SK-N-SH treated with all-trans-retinoic acid at 6 μM for 48 hours (cell line): ENCODE measurements at regions not wholly inside any gene's neighbourhood (a gene's known extent, or its start where the extent isn't known, plus 50 kb on each side); places are given as distances from the start of the nearest gene placed in this dataset.

Experiments used
- ATAC-seq: fragments of 200-7000 bp; cut with Tn5 transposase; 3 replicates; pipeline ENCODE4 v1.9.1; 2020; ENCODE audit warnings: mild to moderate bottlenecking, moderate library complexity
- ARNTL ChIP-seq: fragments of 450-650 bp; formaldehyde crosslinking; IDR thresholded peaks from 2 replicates; pipeline ENCODE4 v1.5.0; 2020; ENCODE audit warnings: low read depth, mild to moderate bottlenecking, moderate library complexity, borderline replicate concordance
- BACH2 ChIP-seq: fragments of 250-450 bp; sonication (Bioruptor Pico); IDR thresholded peaks from 2 replicates; pipeline ENCODE4 v1.9.0; 2021; ENCODE audit warnings: mild to moderate bottlenecking, borderline replicate concordance
- CREB5 ChIP-seq: fragments of 250-450 bp; sonication (Bioruptor Pico); IDR thresholded peaks from 2 replicates; pipeline ENCODE4 v1.5.1; 2020; ENCODE audit warnings: low read depth, mild to moderate bottlenecking, moderate library complexity
- CSDC2 ChIP-seq: fragments of 250-450 bp; sonication (Bioruptor Pico); IDR thresholded peaks from 2 replicates; pipeline ENCODE4 v1.5.0; 2020; ENCODE audit warnings: mild to moderate bottlenecking, moderate library complexity
- ESRRG ChIP-seq: fragments of 250-450 bp; sonication (Bioruptor Pico); IDR thresholded peaks from 2 replicates; pipeline ENCODE4 v1.6.1; 2021; ENCODE audit warnings: mild to moderate bottlenecking
- GLIS3 ChIP-seq: fragments of 250-450 bp; sonication (Bioruptor Pico); IDR thresholded peaks from 2 replicates; pipeline ENCODE4 v1.5.0; 2020; ENCODE audit warnings: mild to moderate bottlenecking, moderate library complexity
- PATZ1 ChIP-seq: fragments of 250-450 bp; sonication (Bioruptor Pico); IDR thresholded peaks from 2 replicates; pipeline ENCODE4 v1.8.0; 2020; ENCODE audit warnings: mild to moderate bottlenecking, moderate library complexity, borderline replicate concordance
- POU6F1 ChIP-seq: fragments of 250-450 bp; sonication (Bioruptor Pico); IDR thresholded peaks from 2 replicates; pipeline ENCODE4 v1.8.0; 2021; ENCODE audit warnings: low read depth, mild to moderate bottlenecking, moderate library complexity, borderline replicate concordance
- PPARA ChIP-seq: fragments of 250-450 bp; sonication (Bioruptor Pico); IDR thresholded peaks from 2 replicates; pipeline ENCODE4 v1.5.0; 2020; ENCODE audit warnings: mild to moderate bottlenecking, borderline replicate concordance
- RARB ChIP-seq: fragments of 250-450 bp; sonication (Bioruptor Pico); IDR thresholded peaks from 2 replicates; pipeline ENCODE4 v1.8.0; 2021; ENCODE audit warnings: mild to moderate bottlenecking, moderate library complexity
- SNAI2 ChIP-seq: fragments of 250-450 bp; sonication (Bioruptor Pico); IDR thresholded peaks from 2 replicates; pipeline ENCODE4 v1.5.0; 2020; ENCODE audit warnings: mild to moderate bottlenecking, moderate library complexity
- TCF4 ChIP-seq: fragments of 250-450 bp; sonication (Bioruptor Pico); IDR thresholded peaks from 2 replicates; pipeline ENCODE4 v1.8.0; 2021; ENCODE audit warnings: mild to moderate bottlenecking, moderate library complexity, borderline replicate concordance
- TOX ChIP-seq: fragments of 250-450 bp; sonication (Bioruptor Pico); IDR thresholded peaks from 2 replicates; pipeline ENCODE4 v1.8.0; 2021; ENCODE audit warnings: mild to moderate bottlenecking, moderate library complexity, borderline replicate concordance
- TSHZ2 ChIP-seq: fragments of 250-450 bp; sonication (Bioruptor Pico); IDR thresholded peaks from 2 replicates; pipeline ENCODE4 v1.5.0; 2020; ENCODE audit warnings: mild to moderate bottlenecking, moderate library complexity
- ZFP3 ChIP-seq: fragments of 250-450 bp; sonication (Bioruptor Pico); IDR thresholded peaks from 2 replicates; pipeline ENCODE4 v1.5.0; 2020; ENCODE audit warnings: mild to moderate bottlenecking, moderate library complexity
- ZNF565 ChIP-seq: fragments of 450-650 bp; formaldehyde crosslinking; conservative IDR thresholded peaks from 2 replicates; pipeline ENCODE4 v1.5.0; 2020; ENCODE audit warnings: low read depth, mild to moderate bottlenecking, moderate library complexity
- ZNF70 ChIP-seq: fragments of 450-650 bp; formaldehyde crosslinking; IDR thresholded peaks from 2 replicates; pipeline ENCODE4 v1.5.0; 2020; ENCODE audit warnings: mild to moderate bottlenecking, moderate library complexity
- ZNF8 ChIP-seq: fragments of 450-650 bp; formaldehyde crosslinking; IDR thresholded peaks from 2 replicates; pipeline ENCODE4 v1.5.0; 2020; ENCODE audit warnings: mild to moderate bottlenecking, moderate library complexity
- TF ChIP-seq, protein P1 (sequence below): fragments of 250-450 bp; sonication (Bioruptor Pico); IDR thresholded peaks from 2 replicates; pipeline ENCODE4 v1.5.1; 2021; ENCODE audit warnings: mild to moderate bottlenecking, moderate library complexity

DNA sequence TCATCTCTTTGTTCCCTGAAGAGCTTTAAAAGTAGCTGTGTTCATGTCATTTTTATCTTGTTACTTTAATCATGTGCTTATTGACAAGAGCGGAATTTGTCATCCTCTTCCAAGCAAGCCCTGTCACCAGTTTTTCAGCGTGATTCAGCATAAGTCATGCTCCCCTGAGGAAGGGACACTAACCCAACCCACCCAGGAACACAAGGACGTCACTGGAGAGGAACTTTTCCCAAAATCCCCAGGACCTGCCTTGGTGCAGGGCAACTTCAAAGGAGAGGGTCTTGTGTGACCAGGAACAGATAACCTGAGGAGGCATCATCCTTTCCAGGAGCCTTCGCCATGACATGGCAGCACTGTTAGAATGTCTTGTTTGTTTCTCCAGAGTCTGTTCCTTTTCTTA is 107.1 kb upstream of the DIO3 start:
- TF ChIP-seq TCF4: no peak
- no peak for TF ChIP-seq ESRRG (CRISPR knock-in tag)
- no peak for TF ChIP-seq TOX (CRISPR knock-in tag)
- TF ChIP-seq GLIS3 (CRISPR knock-in tag): no peak
- TF ChIP-seq POU6F1: no peak
- no peak for TF ChIP-seq ZNF565
- no peak for TF ChIP-seq CSDC2 (CRISPR knock-in tag)
- TF ChIP-seq, all 23 proteins: peak for 0
- ATAC-seq: no peak

DNA sequence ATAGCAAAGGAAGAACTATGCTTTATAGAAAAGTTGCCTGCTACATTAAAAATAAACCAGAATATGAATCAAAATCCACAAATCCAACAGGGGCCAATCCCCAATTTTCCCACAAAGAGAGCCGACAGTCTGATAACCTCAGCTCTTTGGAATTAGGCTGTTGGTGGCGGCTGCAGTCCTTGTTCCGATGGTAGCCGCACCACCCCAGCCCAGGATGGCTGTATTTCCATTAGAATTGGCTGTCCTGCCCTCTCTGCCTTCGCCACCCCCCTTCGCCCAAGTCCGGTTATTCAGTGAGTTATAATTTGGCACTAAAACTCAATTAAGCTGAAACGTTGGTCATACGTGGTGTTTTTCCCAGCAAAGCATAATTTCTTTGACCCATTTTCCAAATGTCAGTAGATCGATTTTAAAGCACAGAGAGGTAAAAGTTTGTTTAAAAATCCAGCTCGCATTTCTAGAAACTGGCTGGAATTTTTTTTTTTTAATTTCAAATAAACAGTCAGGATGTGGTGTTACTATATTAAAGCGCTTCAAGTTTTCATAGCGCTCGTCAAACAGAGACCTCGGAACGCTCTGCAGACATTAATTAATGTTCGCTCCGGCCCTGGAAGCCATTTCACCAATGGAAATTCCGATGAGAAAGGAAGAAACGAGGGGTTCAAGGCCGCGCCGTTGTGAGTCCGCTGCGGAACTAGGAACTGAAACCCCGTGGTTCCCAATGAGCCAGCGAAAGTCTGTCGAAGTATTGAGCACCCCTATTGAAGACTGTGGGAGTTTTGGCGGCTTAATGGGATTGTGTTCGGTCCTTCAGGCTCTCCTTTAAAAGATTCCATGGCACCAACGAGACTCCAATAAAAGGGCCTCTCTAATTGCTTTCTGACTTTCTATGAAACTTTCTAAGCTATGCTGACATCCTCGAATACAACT is 104.8 kb upstream of the DIO3 start:
- TF ChIP-seq CREB5 (no peak), ZFP3 (no peak), BACH2 (CRISPR knock-in tag) (no peak), POU6F1 (no peak), ARNTL (no peak), ZNF70 (CRISPR knock-in tag) (no peak), TSHZ2 (CRISPR knock-in tag) (no peak), TCF4 (no peak), ZNF565 (no peak), ZNF8 (no peak), SNAI2 (CRISPR knock-in tag) (no peak), PPARA (CRISPR knock-in tag) (no peak), RARB (CRISPR knock-in tag) (no peak), GLIS3 (CRISPR knock-in tag) (no peak), CSDC2 (CRISPR knock-in tag) (no peak), TOX (CRISPR knock-in tag) (no peak), PATZ1 (CRISPR knock-in tag) (no peak)
- TF ChIP-seq, protein P1, sequence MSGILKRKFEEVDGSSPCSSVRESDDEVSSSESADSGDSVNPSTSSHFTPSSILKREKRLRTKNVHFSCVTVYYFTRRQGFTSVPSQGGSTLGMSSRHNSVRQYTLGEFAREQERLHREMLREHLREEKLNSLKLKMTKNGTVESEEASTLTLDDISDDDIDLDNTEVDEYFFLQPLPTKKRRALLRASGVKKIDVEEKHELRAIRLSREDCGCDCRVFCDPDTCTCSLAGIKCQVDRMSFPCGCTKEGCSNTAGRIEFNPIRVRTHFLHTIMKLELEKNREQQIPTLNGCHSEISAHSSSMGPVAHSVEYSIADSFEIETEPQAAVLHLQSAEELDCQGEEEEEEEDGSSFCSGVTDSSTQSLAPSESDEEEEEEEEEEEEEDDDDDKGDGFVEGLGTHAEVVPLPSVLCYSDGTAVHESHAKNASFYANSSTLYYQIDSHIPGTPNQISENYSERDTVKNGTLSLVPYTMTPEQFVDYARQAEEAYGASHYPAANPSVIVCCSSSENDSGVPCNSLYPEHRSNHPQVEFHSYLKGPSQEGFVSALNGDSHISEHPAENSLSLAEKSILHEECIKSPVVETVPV (CRISPR knock-in tag): no peak
- ATAC-seq: no peak
